IgD-negative memory B cell (primary cell): ENCODE measurements at regions not wholly inside any gene's neighbourhood (a gene's known extent, or its start where the extent isn't known, plus 50 kb on each side); places are given as distances from the start of the nearest gene placed in this dataset.

Experiments
- H3K27ac Mint-ChIP-seq, 3 donors: one replicate each; pipeline ENCODE4 v1.8.0; 2020 to 2022; ENCODE audit warnings: mild to moderate bottlenecking in 3 of 3, mixed read lengths in 3 of 3, moderate library complexity in 1 of 3
- H3K27me3 Mint-ChIP-seq: one replicate; pipeline ENCODE4 v1.8.0; 2021; ENCODE audit warnings: mixed read lengths
- H3K36me3 Mint-ChIP-seq: one replicate; pipeline ENCODE4 v1.8.0; 2020; ENCODE audit warnings: mild to moderate bottlenecking, mixed read lengths
- H3K4me1 Mint-ChIP-seq, 3 donors: one replicate each; pipeline ENCODE4 v1.8.0; 2020 to 2022; ENCODE audit warnings: mixed read lengths in 3 of 3, mild to moderate bottlenecking in 1 of 3
- H3K4me3 Mint-ChIP-seq, 4 donors: one replicate each; pipeline ENCODE4 v1.8.0; 2020 to 2022; ENCODE audit warnings: mild to moderate bottlenecking in 4 of 4, mixed read lengths in 4 of 4, moderate library complexity in 3 of 4
- H3K9me3 Mint-ChIP-seq, 3 donors: one replicate each; pipeline ENCODE4 v1.8.0; 2020 to 2021; ENCODE audit warnings: mixed read lengths in 3 of 3, mild to moderate bottlenecking in 1 of 3

GRCh38 chr6:132974122-132974521 is 159.8 kb downstream of the RPS12 start:
- no peak overlapping the region for H3K27ac Mint-ChIP-seq
- no peaks in the 10 kb centered on the region for H3K27me3 Mint-ChIP-seq
- no peaks in the 10 kb centered on the region for H3K4me1 Mint-ChIP-seq
- no peaks in the 10 kb centered on the region for H3K9me3 Mint-ChIP-seq
- H3K36me3 Mint-ChIP-seq = no peaks in the 10 kb centered on the region
- H3K4me3 Mint-ChIP-seq = no peak overlapping the region

GRCh38 chr6:132977413-132977812 is 163.0 kb downstream of the RPS12 start:
- Mint-ChIP-seq H3K36me3 (no peaks in the 10 kb centered on the region), H3K27ac (no peak overlapping the region), H3K4me1 (no peaks in the 10 kb centered on the region), H3K4me3 (no peak overlapping the region), H3K9me3 (peaks cover 0 to 2% (median 2%) of the 10 kb centered on the region in 3 donors), H3K27me3 (no peaks in the 10 kb centered on the region)

GRCh38 chr6:132978685-132979084 is 164.3 kb downstream of the RPS12 start:
- Mint-ChIP-seq H3K4me1 (no peaks in the 10 kb centered on the region), H3K27me3 (peaks cover 2% of the 10 kb centered on the region)

DNA sequence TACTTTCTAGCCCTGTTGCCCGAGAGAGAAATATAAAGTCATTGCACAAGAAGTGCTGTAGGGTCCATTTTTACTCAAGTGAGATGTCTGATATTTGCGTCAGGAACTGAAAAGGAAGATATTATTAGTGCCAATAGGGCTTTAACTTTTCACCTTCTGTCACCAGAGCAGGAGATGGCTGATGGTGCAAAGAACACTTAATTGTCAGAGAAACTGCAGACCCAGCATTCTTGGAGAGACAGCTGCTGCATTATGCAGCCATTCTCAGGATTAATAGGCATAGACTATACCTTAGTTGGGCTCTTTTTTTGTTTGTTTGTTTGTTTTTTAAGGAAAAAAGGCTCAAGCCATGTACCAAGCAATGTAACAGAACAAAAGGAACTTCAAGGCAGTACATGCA is 179.4 kb downstream of the RPS12 start:
- Mint-ChIP-seq H3K36me3 (no peaks in the 10 kb centered on the region), H3K27me3 (peaks cover 7% of the 10 kb centered on the region), H3K9me3 (no peaks in the 10 kb centered on the region), H3K4me1 (no peaks in the 10 kb centered on the region), H3K4me3 (no peak overlapping the region), H3K27ac (no peak overlapping the region)

More at GRCh38 chr6:132978685-132979084, 164.3 kb downstream of the RPS12 start:
- H3K27ac Mint-ChIP-seq = no peak overlapping the region
- no peak overlapping the region for H3K4me3 Mint-ChIP-seq
- peaks cover 0 to 12% (median 2%) of the 10 kb centered on the region in 3 donors for H3K9me3 Mint-ChIP-seq
- H3K36me3 Mint-ChIP-seq = no peaks in the 10 kb centered on the region

- Mint-ChIP-seq H3K4me1 (no peaks in the 10 kb centered on the region), H3K27ac (no peak overlapping the region), H3K9me3 (no peaks in the 10 kb centered on the region), H3K4me3 (no peak overlapping the region), H3K27me3 (peaks cover 5% of the 10 kb centered on the region), H3K36me3 (no peaks in the 10 kb centered on the region)
Measured at GRCh38 chr6:132995009-132995408, 180.6 kb downstream of the RPS12 start.

DNA sequence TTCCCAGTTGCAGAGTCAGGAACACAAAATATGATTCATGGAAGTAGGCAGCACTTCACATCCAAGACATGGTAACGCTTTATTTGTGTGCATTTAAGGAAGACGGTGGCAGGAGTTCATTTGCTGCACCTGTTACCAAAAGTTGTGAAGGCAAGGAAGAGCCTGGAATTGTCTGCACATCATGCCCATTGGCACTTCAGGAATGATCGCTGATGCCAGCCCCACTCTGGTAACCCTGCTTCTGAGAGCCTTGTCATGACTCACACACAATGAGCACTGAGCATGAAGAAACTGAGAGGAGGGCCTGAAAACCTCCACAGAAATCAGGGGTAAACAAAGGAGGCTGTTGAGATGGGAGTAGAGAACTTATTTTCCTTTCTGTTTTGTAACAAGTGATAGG is 181.1 kb downstream of the RPS12 start:
- Mint-ChIP-seq H3K27ac (no peak overlapping the region), H3K4me1 (no peaks in the 10 kb centered on the region), H3K36me3 (no peaks in the 10 kb centered on the region), H3K9me3 (no peaks in the 10 kb centered on the region), H3K27me3 (peaks cover 5% of the 10 kb centered on the region), H3K4me3 (no peak overlapping the region)

- Mint-ChIP-seq H3K9me3 (peaks cover 0 to 3% (median 0%) of the 10 kb centered on the region in 3 donors), H3K4me3 (no peak overlapping the region), H3K36me3 (no peaks in the 10 kb centered on the region), H3K27ac (no peak overlapping the region), H3K27me3 (peaks cover 5% of the 10 kb centered on the region), H3K4me1 (no peaks in the 10 kb centered on the region)
Measured at GRCh38 chr6:132998418-132998817, 184.0 kb downstream of the RPS12 start.

DNA sequence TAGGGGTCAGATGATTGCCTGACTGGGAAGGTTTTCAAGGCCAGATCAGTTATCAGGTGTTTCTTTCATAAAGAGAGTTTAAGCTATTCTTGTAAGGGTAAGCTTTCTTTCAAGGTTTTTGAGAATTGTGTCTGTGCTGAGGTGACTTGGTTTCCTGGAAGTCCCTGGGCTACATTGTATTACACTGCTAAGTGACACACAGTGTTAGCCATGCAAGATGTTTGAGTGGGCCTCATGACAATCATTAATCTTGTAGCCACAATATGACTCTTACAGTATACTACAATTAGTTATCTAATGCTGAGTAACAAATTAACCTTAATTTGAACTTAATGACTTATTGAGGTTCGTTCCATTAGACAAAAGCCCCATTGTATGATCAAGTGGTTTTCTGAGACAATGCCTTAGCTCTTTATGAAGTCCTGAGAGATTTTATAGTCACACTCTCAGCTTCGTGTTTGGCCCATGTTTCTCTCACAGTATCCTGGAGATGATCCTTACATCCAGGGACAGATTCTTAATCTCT is 186.7 kb downstream of the RPS12 start:
- Mint-ChIP-seq H3K4me1 (no peaks in the 10 kb centered on the region), H3K9me3 (peaks cover 0 to 3% (median 3%) of the 10 kb centered on the region in 3 donors), H3K4me3 (no peak overlapping the region), H3K27ac (no peak overlapping the region), H3K27me3 (peaks cover 1% of the 10 kb centered on the region), H3K36me3 (no peaks in the 10 kb centered on the region)

DNA sequence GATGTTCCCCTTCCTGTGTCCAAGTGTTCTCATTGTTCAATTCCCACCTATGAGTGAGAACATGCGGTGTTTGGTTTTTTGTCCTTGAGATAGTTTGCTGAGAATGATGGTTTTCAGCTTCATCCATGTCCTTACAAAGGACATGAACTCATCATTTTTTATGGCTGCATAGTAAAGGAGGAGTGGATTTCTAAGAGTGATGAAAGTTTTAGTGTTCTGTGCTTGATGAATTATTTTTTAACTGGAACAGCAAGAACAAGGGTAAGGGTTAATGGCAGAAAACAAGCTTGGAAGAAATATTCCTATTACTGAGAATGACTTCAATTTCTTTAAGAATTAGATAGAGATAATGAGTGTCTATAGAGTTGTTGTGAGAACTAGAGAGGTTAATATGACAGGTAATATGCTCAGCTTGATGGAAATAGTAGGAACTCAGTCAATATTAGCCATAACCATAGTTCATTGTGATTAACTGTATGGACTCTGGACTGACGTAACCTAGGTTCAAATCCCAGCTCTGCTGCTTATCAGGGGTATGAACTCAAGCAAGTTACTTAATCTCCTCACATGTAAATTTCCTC is 190.0 kb downstream of the RPS12 start:
- H3K36me3 Mint-ChIP-seq = no peaks in the 10 kb centered on the region
- no peak overlapping the region for H3K4me3 Mint-ChIP-seq
- peaks cover 0 to 1% (median 0%) of the 10 kb centered on the region in 3 donors for H3K4me1 Mint-ChIP-seq
- no peak overlapping the region for H3K27ac Mint-ChIP-seq
- peaks cover 5% of the 10 kb centered on the region for H3K27me3 Mint-ChIP-seq
- peaks cover 0 to 3% (median 3%) of the 10 kb centered on the region in 3 donors for H3K9me3 Mint-ChIP-seq

GRCh38 chr6:133012774-133013173 is 198.4 kb downstream of the RPS12 start:
- Mint-ChIP-seq H3K27me3 (no peaks in the 10 kb centered on the region), H3K4me1 (peaks cover 0 to 1% (median 0%) of the 10 kb centered on the region in 3 donors), H3K4me3 (no peak overlapping the region), H3K9me3 (no peaks in the 10 kb centered on the region), H3K27ac (no peak overlapping the region), H3K36me3 (no peaks in the 10 kb centered on the region)

DNA sequence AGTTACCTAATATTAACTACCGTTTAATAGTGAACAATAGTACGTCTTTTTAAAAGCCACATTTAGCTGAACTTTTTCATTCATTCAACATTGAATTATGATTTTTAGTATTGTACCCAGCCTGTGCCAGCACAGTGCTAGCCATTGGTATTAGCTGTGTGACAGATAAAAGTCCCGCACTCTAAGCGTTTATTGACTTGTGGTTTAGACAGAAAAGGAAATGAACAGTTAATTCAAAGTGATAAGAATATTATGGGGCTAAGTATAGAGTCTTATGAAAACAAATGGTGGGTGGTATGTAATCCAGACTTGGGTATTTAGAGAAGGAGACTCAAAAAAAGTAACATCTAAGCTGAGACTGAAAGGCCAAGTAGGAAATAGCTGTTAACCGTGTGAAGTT is 202.3 kb downstream of the RPS12 start:
- Mint-ChIP-seq H3K36me3 (no peaks in the 10 kb centered on the region), H3K27ac (no peak overlapping the region), H3K4me3 (no peak overlapping the region), H3K9me3 (peaks cover 0 to 4% (median 0%) of the 10 kb centered on the region in 3 donors), H3K4me1 (no peaks in the 10 kb centered on the region), H3K27me3 (no peaks in the 10 kb centered on the region)

- peaks cover 0 to 4% (median 0%) of the 10 kb centered on the region in 3 donors for H3K9me3 Mint-ChIP-seq
- no peak overlapping the region for H3K4me3 Mint-ChIP-seq
- no peaks in the 10 kb centered on the region for H3K4me1 Mint-ChIP-seq
- H3K27ac Mint-ChIP-seq = no peak overlapping the region
- H3K27me3 Mint-ChIP-seq = no peaks in the 10 kb centered on the region
- H3K36me3 Mint-ChIP-seq = no peaks in the 10 kb centered on the region
Measured at GRCh38 chr6:133017581-133017980, 203.2 kb downstream of the RPS12 start.

DNA sequence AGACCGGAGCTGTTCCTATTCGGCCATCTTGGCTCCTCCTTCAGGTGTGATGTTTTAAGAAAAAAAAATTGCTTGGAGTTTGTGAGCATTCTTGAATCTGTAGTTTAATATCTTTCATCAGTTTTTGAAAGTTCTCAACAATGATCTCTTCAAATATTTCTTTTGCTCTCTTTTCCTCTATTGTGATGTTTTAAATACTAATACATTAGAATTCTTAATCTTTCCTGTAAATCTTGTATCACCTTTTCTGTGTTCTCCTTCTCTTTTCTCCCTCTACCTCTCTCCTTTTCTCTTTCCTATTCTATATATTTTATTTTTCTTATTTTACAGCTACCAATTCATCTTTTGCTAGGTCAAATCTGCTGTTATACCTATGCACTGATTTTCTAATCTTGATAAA is 212.3 kb downstream of the RPS12 start:
- peaks cover 1% of the 10 kb centered on the region for H3K27me3 Mint-ChIP-seq
- H3K4me3 Mint-ChIP-seq = no peak overlapping the region
- no peak overlapping the region for H3K27ac Mint-ChIP-seq
- H3K4me1 Mint-ChIP-seq = no peaks in the 10 kb centered on the region
- peaks cover 0 to 6% (median 0%) of the 10 kb centered on the region in 3 donors for H3K9me3 Mint-ChIP-seq
- no peaks in the 10 kb centered on the region for H3K36me3 Mint-ChIP-seq

- H3K4me3 Mint-ChIP-seq = no peak overlapping the region
- peaks cover 1% of the 10 kb centered on the region for H3K27me3 Mint-ChIP-seq
- H3K27ac Mint-ChIP-seq = no peak overlapping the region
- no peaks in the 10 kb centered on the region for H3K36me3 Mint-ChIP-seq
- no peaks in the 10 kb centered on the region for H3K4me1 Mint-ChIP-seq
- no peaks in the 10 kb centered on the region for H3K9me3 Mint-ChIP-seq
Measured at GRCh38 chr6:133033263-133033662, 207.9 kb upstream of the EYA4 start.

DNA sequence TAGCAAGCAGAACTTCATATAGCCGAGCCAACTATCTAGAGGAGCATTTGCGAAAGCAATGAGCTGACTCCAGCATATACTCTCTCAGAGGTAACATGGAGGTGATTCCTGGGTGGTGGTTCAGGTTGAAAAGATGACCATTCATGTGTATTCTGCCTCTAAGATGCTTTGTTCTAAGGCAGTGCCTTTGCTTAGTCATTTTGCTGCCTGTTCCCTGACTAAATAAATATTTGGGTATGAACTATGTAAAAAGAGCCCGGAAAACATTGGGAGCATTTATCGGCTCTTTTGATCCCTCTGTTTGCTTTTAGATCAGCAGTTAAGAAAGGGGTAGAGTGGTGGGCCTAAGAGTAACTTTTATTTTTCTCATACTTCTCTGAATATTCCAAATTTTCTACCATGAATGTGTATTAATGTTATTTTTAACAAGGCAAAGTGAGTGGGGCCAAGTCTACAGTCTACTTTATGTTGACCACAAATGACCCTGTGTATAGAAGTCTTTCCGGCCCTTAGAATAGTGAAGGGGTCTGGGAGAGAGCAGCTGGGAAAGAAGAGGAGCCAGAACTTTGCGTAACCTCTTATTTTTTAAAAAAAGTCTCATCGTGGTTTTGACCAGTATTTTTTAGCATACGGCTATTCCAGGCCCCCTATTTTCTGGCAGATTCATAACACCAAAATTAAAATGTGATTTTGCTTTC is 206.5 kb upstream of the EYA4 start:
- Mint-ChIP-seq H3K27me3 (peaks cover 1% of the 10 kb centered on the region), H3K9me3 (no peaks in the 10 kb centered on the region), H3K27ac (no peak overlapping the region), H3K4me3 (no peak overlapping the region), H3K36me3 (no peaks in the 10 kb centered on the region), H3K4me1 (no peaks in the 10 kb centered on the region)
